ENCODE measurements at regions not wholly inside any gene's neighbourhood (a gene's known extent, or its start where the extent isn't known, plus 50 kb on each side); places are given as distances from the start of the nearest gene placed in this dataset.

GRCh38 chr3:115340586-115340985 is 193.5 kb upstream of the ZBTB20 start:
- Histone ChIP-seq H3K9me3 (no peaks in the 10 kb centered on the region), H3K4me3 (no peak overlapping the region), H3K27me3 (no peaks in the 10 kb centered on the region), H3K4me1 (no peaks in the 10 kb centered on the region), H3K36me3 (no peaks in the 10 kb centered on the region), H3K27ac (no peak overlapping the region)
- TF ChIP-seq POLR2AphosphoS5 (IDR thresholded peaks at IDR 0.05) (no peak), CTCF (IDR thresholded peaks at IDR 0.05) (no peak), POLR2A (IDR thresholded peaks at IDR 0.05) (no peak), EP300 (IDR thresholded peaks at IDR 0.05) (no peak)
- WGBS: 53% methylated on average over 4 of the region's 4 CpGs
- no peak for DNase-seq (ENCODE audit: low spot score in 2 of 2)

- Histone ChIP-seq H3K4me3 (no peak overlapping the region), H3K36me3 (no peaks in the 10 kb centered on the region), H3K9me3 (no peaks in the 10 kb centered on the region), H3K27ac (no peak overlapping the region), H3K27me3 (no peaks in the 10 kb centered on the region), H3K4me1 (no peaks in the 10 kb centered on the region)
- DNase-seq (ENCODE audit: low spot score in 2 of 2): no peak
- TF ChIP-seq POLR2AphosphoS5 (IDR thresholded peaks at IDR 0.05) (no peak), CTCF (IDR thresholded peaks at IDR 0.05) (no peak), POLR2A (IDR thresholded peaks at IDR 0.05) (no peak), EP300 (IDR thresholded peaks at IDR 0.05) (no peak)
- 52% methylated on average over 1 of the region's 1 CpG for WGBS
Observed at GRCh38 chr3:115341208-115341607, 194.1 kb upstream of the ZBTB20 start.

DNA sequence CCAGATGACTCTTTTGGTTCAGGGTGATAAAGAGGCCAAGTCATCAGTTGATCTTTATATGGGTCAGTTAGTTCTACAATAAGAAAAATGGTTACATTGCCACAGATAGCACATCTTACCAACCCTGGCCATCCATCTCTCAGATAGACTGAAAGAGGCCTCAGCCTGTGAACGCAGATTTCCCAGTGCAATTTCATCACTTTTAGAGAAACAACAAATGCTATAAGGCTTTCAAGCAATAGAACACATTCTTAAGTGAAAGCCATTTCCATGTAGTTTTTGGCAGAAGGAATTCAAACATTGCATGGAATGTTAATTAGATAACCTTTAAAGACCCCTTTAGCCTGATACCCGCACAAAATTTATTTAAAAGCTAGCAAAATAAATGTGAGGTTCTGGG is 200.6 kb upstream of the ZBTB20 start:
- no peaks in the 10 kb centered on the region for H3K9me3 ChIP-seq
- no peaks in the 10 kb centered on the region for H3K4me1 ChIP-seq
- H3K4me3 ChIP-seq: no peak overlapping the region
- H3K27me3 ChIP-seq: no peaks in the 10 kb centered on the region
- no peaks in the 10 kb centered on the region for H3K36me3 ChIP-seq
- no peak for DNase-seq (ENCODE audit: low spot score in 2 of 2)
- 29% methylated on average over 2 of the region's 2 CpGs for WGBS
- no peak overlapping the region for H3K27ac ChIP-seq
- TF ChIP-seq POLR2A (IDR thresholded peaks at IDR 0.05): no peak
- TF ChIP-seq EP300 (IDR thresholded peaks at IDR 0.05): no peak
- TF ChIP-seq POLR2AphosphoS5 (IDR thresholded peaks at IDR 0.05): no peak
- TF ChIP-seq CTCF (IDR thresholded peaks at IDR 0.05): no peak

DNA sequence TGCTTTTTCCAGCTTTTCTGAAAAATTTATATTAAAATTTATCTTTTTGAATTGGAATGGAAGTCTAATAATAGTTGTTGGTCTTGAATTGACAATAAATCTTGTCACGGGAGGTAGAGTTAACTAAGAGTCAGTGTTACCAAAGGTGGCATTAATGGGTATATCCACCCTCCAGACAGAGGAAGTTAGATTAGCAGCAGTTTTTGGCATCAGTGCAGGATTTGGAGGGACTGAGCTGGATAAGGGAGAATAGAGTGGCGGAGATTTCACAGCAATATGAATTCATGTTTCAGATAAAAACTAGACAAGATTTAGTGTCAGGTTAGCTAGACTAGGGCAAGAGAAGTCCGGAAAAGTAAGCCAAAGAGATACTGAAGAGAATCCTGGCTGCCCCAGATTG is 201.3 kb upstream of the ZBTB20 start:
- 74% methylated on average over 3 of the region's 3 CpGs for WGBS
- Histone ChIP-seq H3K36me3 (no peaks in the 10 kb centered on the region), H3K4me1 (no peaks in the 10 kb centered on the region), H3K27ac (no peak overlapping the region), H3K4me3 (no peak overlapping the region), H3K9me3 (no peaks in the 10 kb centered on the region), H3K27me3 (no peaks in the 10 kb centered on the region)
- no peak for TF ChIP-seq CTCF (IDR thresholded peaks at IDR 0.05)
- no peak for TF ChIP-seq POLR2A (IDR thresholded peaks at IDR 0.05)
- no peak for TF ChIP-seq POLR2AphosphoS5 (IDR thresholded peaks at IDR 0.05)
- no peak for TF ChIP-seq EP300 (IDR thresholded peaks at IDR 0.05)
- DNase-seq (ENCODE audit: low spot score in 2 of 2): no peak

DNA sequence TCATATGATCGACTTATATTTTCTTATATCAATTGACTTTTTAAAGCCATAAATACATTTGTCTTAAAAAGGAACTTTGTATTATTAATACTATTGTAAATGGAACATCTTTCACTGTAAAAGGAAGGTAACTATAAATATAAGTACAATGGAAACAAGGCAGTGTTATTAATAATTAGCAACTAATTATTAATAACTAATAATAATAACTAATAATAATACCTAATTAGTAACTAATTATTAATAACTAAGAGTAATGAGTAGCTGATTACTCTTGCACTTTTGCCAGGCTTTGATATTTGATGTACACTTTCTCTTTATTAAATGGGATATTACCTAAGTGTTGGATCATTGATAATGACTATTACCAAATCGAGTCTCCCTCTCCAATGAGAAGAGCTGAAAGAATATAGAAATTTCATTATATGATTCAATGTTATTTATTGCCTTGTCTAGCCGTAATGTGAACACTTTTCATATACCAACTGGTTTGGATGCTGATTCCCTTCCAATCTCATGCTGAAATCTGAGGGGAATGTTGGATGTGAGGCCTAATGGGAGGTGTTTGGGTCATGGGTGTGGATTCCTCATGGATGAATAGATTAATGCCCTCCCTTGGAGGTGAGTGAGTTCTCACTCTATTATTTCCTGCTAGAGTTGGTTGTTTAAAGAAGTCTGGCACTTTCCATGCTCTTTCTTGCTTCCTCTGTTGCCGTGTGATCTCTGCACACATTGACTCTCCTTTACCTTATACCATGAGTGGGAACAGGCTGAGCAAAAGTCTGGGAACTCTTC is 202.1 kb upstream of the ZBTB20 start:
- Histone ChIP-seq H3K4me3 (no peak overlapping the region), H3K9me3 (no peaks in the 10 kb centered on the region), H3K4me1 (no peaks in the 10 kb centered on the region), H3K27ac (no peak overlapping the region), H3K36me3 (no peaks in the 10 kb centered on the region), H3K27me3 (no peaks in the 10 kb centered on the region)
- whole genome bisulfite sequencing: 87% methylated on average over 4 of the region's 4 CpGs
- TF ChIP-seq CTCF (IDR thresholded peaks at IDR 0.05) (no peak), POLR2A (IDR thresholded peaks at IDR 0.05) (no peak), EP300 (IDR thresholded peaks at IDR 0.05) (no peak), POLR2AphosphoS5 (IDR thresholded peaks at IDR 0.05) (no peak)
- no peak for DNase-seq (ENCODE audit: low spot score in 2 of 2)

All from suprapubic skin (tissue), 4 donors.